NT2/D1 (cell line): ENCODE measurements at regions not wholly inside any gene's neighbourhood (a gene's known extent, or its start where the extent isn't known, plus 50 kb on each side); places are given as distances from the start of the nearest gene placed in this dataset.

ENCODE experiments used
- DNase-seq: peaks from one replicate; pipeline ENCODE4 v3.0.0-alpha.2; 2011; ENCODE audit warnings: low read depth, low spot score
- H3K27me3 ChIP-seq: 2 replicates; pipeline ENCODE4 v1.6.0; 2011; ENCODE audit warnings: mild to moderate bottlenecking; ENCODE audit not compliant: insufficient read length, insufficient read depth
- H3K36me3 ChIP-seq: 2 replicates; pipeline ENCODE4 v1.6.1; 2011; ENCODE audit warnings: mild to moderate bottlenecking, low read length, mixed read lengths; ENCODE audit not compliant: insufficient read depth, insufficient read length
- H3K4me1 ChIP-seq: 2 replicates; pipeline ENCODE4 v1.5.1; 2011; ENCODE audit not compliant: insufficient read depth, insufficient read length
- H3K4me3 ChIP-seq: 2 replicates; pipeline ENCODE4 v1.5.1; 2011; ENCODE audit warnings: low read depth; ENCODE audit not compliant: insufficient read length
- H3K9ac ChIP-seq: 2 replicates; pipeline ENCODE4 v1.6.0; 2011; ENCODE audit warnings: low read depth; ENCODE audit not compliant: insufficient read length
- H3K9me3 ChIP-seq: 2 replicates; pipeline ENCODE4 v1.5.1; 2011; ENCODE audit warnings: mild to moderate bottlenecking, low read length; ENCODE audit not compliant: insufficient read depth
- SUZ12 ChIP-seq: IDR thresholded peaks from 2 replicates; pipeline ENCODE4 v1.6.1; 2011; ENCODE audit not compliant: insufficient read length, insufficient read depth; ENCODE audit errors: extremely low read depth
- YY1 ChIP-seq: IDR thresholded peaks from 2 replicates; pipeline ENCODE4 v1.6.1; 2011; ENCODE audit not compliant: insufficient read length, insufficient read depth
- ZNF274 ChIP-seq: IDR thresholded peaks from 2 replicates; pipeline ENCODE4 v1.6.1; 2011; ENCODE audit warnings: mild to moderate bottlenecking, low read depth, low read length

DNA sequence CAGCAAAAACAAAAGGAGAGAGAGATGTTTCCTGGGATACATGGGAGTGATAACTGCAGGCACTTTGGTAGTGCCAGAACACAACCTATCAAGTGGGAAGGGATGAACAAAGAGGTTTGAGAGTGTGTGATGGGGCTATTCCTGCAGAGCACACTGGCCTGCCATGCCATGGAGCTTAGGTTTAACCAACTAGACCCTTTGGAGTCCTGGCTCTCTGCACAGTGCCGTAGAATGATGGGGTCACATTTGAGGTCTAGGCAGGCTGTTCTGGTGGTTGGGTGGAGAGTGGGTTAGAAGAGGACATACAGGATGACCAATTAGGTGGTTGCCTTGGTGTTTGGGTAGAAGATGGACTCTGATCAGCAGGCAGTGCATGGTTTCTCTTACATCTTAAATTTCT, 101.9 kb upstream of the HABP2 start:
- DNase-seq = no peak
- Histone ChIP-seq H3K9ac (no peak overlapping the region), H3K9me3 (no peaks in the 10 kb centered on the region), H3K27me3 (no peaks in the 10 kb centered on the region), H3K4me3 (no peak overlapping the region), H3K36me3 (no peaks in the 10 kb centered on the region), H3K4me1 (no peaks in the 10 kb centered on the region)
- TF ChIP-seq YY1 (no peak), ZNF274 (no peak), SUZ12 (no peak)

DNA sequence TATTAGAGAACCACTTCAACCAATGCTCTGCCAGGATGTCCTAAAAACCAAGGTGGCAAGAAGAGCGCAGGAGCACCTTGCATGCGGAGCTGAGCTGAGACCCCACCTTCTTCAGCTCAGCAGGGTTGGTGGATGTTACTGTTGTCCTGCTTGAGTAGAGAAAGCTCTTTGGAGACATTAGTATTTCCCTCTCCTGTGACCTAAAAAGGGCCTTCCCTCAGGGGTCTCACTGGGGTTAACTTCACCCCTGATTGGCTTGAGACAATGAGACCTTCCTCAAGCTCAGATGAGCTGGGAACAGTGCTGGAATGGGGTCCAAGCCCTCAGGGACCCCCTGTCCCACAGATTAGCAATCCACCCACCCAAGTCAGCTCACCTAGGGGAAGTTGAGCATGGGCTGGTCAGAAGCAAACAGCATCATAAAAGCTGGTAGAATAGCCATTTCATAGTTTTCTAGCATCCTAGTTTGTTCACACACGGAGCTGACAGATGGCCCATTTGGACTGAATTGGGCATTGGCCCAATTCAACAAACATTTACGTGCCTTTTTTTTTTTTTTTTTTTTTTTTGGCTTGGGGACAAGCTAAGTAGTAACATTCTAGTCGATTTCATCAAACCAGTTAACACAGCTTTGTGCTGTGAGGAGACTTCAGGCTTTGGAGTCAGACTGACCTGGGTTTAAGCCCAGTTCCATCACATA, 100.6 kb upstream of the HABP2 start:
- no peak overlapping the region for H3K4me3 ChIP-seq
- no peaks in the 10 kb centered on the region for H3K4me1 ChIP-seq
- H3K27me3 ChIP-seq = no peaks in the 10 kb centered on the region

GRCh38 chr10:113453351-113453750, 99.5 kb upstream of the HABP2 start:
- no peak overlapping the region for H3K4me3 ChIP-seq
- no peaks in the 10 kb centered on the region; the same call in 1 of the 2 replicates for H3K9me3 ChIP-seq
- TF ChIP-seq ZNF274 (no peak), SUZ12 (no peak), YY1 (no peak)
- no peak for DNase-seq
- H3K36me3 ChIP-seq = no peaks in the 10 kb centered on the region
- H3K4me1 ChIP-seq = no peaks in the 10 kb centered on the region
- no peaks in the 10 kb centered on the region for H3K27me3 ChIP-seq
- H3K9ac ChIP-seq = no peak overlapping the region

More for the DNA sequence above, 100.6 kb upstream of the HABP2 start:
- DNase-seq = no peak
- TF ChIP-seq ZNF274 = no peak
- TF ChIP-seq YY1 = no peak
- TF ChIP-seq SUZ12 = no peak
- H3K9me3 ChIP-seq = no peaks in the 10 kb centered on the region; the same call in 1 of the 2 replicates
- H3K9ac ChIP-seq = no peak overlapping the region
- no peaks in the 10 kb centered on the region for H3K36me3 ChIP-seq

- TF ChIP-seq YY1 (no peak), ZNF274 (no peak), SUZ12 (no peak)
- Histone ChIP-seq H3K36me3 (no peaks in the 10 kb centered on the region), H3K4me1 (no peaks in the 10 kb centered on the region), H3K4me3 (no peak overlapping the region), H3K9me3 (no peaks in the 10 kb centered on the region; the same call in 1 of the 2 replicates), H3K27me3 (no peaks in the 10 kb centered on the region), H3K9ac (no peak overlapping the region)
- DNase-seq = peak; percentile 27
Measured at GRCh38 chr10:113454341-113455061, 98.4 kb upstream of the HABP2 start.

DNA sequence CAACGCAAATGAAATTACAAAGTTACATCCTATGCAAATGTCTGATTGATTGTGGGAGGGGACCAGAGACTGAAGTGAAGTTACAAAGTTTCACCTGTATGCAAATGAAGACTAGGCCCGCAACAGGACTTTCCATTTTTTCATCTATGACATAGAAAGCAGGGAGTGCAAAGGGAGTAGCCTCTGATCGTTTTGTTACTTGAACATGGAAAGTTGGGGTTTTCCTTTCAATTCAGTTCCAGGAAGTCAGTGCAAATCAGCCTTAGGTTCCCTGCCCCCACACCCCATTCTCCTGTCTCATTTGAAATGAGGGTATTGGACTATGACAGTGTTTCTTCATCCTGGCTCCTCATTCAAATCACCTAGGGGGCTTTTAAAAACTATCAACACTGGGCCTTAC, 96.9 kb upstream of the HABP2 start:
- Histone ChIP-seq H3K36me3 (no peaks in the 10 kb centered on the region), H3K9me3 (no peaks in the 10 kb centered on the region; the same call in 1 of the 2 replicates), H3K4me1 (no peaks in the 10 kb centered on the region), H3K9ac (no peak overlapping the region), H3K4me3 (no peak overlapping the region), H3K27me3 (no peaks in the 10 kb centered on the region)
- no peak for TF ChIP-seq SUZ12
- DNase-seq = no peak

DNA sequence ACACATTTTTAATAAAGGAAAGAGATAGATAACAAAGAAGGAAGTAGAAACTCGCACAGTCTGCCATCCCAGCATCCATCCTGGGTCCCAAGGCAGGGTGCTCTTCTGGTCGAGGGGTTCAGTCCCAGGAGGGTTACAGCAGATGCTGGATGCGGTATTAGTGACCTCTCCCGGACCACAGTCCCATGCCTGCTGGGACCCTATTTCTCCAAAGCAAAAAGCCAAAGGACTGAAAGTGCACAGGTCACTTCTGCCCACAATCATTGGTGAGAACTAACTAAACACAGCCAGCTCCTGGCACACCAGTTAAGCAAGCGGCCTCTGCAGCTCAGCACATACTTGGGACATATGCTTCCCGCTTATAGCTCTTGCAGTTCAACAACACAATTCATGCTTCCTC, 96.1 kb upstream of the HABP2 start:
- DNase-seq = no peak
- Histone ChIP-seq H3K4me1 (no peaks in the 10 kb centered on the region), H3K4me3 (no peak overlapping the region), H3K9me3 (peaks cover 6% of the 10 kb centered on the region; the same call in 1 of the 2 replicates), H3K36me3 (no peaks in the 10 kb centered on the region), H3K9ac (no peak overlapping the region), H3K27me3 (no peaks in the 10 kb centered on the region)
- TF ChIP-seq YY1 (no peak), ZNF274 (no peak), SUZ12 (no peak)

DNA sequence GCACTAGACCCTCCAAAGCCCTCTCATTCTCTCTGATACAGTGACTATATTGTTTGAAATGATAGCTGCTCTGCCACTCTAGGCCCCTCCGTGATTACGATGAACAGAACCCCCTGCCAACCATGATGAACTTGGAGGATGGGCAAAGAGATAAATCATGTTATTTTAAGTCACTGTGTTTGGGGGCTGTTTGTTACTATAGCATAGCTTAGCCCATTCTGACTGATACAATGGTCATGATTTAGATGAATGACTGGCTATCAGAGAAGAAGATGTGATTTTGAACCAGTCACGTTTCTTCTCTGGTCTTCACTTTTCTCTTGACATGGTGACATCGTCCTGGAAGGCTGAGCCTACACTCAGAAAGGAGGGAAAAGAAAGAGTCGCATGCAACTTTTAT, 95.4 kb upstream of the HABP2 start:
- Histone ChIP-seq H3K9ac (no peak overlapping the region), H3K36me3 (no peaks in the 10 kb centered on the region), H3K4me3 (no peak overlapping the region), H3K4me1 (no peaks in the 10 kb centered on the region), H3K27me3 (no peaks in the 10 kb centered on the region), H3K9me3 (peaks cover 6% of the 10 kb centered on the region; the same call in 1 of the 2 replicates)
- DNase-seq = no peak
- TF ChIP-seq YY1 (no peak), SUZ12 (no peak), ZNF274 (no peak)
